Hematopoietic multipotent progenitor cell treated with erythropoietin and hydrocortisone succinate and interleukin-3 and kit ligand, for 6 days (in vitro differentiated cells): ENCODE measurements at regions not wholly inside any gene's neighbourhood (a gene's known extent, or its start where the extent isn't known, plus 50 kb on each side); places are given as distances from the start of the nearest gene placed in this dataset.
"Not testable (repeated sequence)": the region's sequence is repeated elsewhere in the genome, so short reads cannot be mapped to it uniquely, and the experiment has no call there.

Experiments
- DNase-seq: peaks from one replicate; pipeline ENCODE4 v3.0.0-alpha.2; 2015

DNA sequence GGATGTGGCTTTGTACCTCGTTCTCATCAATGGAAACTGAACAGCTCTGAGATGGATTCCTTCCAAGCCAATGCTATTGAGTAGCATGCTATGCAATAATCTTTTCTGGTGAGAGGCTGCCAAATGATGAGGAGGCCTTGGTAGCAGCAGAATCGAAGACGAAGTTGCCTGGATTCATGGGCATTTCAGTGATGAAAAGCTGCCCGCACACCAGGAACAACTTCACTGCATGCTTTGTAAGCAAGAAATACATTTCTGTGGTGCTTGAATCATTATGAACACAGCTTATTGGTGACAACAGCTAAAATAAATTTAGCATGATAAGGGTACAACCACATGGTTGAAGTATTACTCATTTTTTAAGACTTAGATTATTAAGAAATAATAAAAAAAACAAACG is 246.8 kb upstream of the ROBO1 start:
- no peak for DNase-seq

DNA sequence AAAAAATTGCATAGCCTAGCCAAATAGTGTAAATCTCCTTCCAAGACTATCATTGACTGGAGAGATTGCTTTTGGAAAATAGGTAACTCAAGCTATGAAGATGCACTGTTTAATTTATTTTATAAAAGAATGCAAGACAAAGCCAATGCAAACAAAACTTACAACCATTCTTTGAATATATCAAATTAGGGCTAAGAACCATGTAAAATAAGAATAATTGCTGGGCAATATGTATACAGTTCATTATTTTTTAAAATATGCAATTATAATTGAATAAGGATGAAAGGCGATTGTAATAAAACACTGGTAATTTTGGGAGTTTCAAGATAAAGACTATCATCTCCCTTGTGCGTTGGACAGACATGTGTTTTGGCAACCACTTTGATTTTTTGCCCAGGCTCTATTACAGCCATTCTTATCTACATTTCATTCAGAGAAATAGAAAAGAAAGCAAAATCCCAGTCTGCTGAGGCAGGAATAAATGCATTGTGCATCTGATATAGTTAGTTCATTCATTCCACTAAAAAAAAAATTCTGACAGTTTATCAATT is 242.3 kb upstream of the ROBO1 start:
- DNase-seq = no peak

DNA sequence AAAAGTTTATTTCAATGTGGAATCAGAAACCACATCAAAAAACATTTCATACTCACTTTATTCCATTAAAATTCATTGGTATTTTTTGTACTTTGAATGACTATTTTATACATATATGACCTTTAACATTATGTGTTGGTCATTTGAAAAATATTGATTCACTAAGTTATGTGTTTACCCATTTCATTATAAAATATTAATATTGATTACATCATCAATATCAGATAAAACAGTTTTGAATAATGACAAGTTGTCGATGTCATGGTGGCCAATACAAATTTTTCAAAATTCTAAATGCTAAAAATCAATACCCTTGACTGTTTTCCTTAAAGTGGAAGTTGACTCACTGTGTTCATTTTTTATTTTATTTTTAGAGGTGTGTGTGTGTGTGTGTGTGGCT is 239.7 kb upstream of the ROBO1 start:
- DNase-seq = no peak

DNA sequence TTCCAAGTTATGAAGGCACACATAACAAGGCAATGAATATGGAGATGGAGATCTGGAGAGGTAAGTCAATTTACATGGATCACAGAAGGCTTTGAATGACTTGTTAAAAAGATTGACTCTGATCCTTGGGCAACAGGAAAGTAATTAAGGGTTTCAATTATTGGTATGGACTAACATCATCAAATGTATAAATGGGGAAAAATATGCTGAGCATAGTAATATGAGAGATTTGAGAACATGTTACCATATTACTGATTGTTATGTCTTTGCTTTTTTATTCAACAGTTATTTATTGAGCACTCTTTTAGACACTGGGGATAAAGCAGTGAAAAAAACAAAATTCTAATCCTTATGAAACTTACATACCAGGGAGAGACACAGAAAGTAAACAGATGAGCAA is 238.5 kb upstream of the ROBO1 start:
- DNase-seq = no peak

DNA sequence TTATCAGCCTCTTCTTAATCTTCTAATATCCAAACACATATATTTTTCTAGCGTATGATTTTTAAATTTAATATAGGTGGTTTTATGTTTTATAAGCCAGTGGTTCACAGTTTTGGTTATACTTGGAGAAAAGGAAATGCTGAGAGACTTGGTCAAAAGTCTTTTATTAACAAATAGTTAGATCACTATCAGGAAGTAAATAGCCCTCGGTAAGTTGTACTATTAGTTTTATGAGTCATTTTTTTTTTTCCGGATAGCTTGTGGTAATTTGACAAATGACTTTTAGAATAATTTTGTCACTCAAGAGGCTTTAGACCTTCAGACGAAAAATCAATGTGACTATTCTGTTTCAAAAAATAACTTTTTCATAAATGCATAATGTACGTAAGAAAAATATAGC is 232.2 kb upstream of the ROBO1 start:
- DNase-seq = no peak

DNA sequence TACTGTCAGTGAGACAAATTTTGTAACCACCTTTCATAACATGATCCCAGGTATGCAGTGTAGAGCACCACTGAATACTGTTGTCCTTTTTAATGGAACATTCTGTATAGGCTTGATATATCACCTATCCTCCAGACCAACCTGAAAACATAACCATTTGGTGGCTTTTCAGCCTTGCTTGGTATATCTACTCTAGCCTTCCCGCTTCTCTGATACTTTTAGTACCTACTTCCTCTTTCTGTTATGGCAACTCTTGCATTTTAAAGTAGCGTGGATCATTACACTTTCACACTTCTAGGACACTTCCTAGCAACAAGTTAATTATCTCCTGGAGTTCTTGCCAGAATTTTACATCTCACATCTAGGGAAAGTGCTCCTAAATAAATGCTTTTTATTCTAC is 226.6 kb upstream of the ROBO1 start:
- DNase-seq = peak; percentile 1

DNA sequence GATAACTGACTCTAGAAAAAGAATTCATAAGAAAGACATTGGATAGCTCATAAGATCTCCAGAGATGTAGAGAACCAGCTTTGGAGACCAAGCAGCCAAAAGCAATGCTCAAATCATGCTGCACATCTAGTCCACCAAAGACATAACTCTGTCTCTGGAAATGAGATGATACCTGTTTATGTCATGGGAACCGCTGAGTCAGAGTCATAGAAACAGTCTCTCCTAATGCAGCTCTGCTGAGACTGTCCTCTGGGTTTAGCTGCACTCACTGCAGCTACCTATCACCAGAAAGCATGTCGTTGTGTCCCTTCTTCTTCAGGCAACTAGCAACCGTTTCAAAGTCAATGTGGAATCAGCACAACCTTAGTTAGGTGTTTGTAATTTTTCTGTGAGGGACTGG is 218.5 kb upstream of the ROBO1 start:
- DNase-seq = no peak

DNA sequence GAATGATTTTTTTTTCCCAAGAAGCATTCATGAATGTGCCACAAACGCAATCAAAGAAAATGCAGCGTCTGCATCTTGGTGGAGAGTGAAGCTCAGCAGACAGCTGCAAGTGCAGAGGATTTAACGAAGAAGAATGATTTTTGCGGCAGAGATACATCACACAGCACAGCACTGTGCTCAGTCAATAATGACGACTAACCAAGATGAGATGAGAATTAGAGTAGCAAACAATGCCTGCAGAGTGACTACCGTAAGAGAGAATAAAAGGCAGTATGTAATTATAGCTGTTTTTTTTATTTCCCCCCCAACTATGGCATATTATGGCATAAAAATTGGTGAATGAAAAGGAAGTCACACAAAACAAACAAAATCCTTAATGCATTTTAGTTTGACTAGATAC is 218.0 kb upstream of the ROBO1 start:
- no peak for DNase-seq

DNA sequence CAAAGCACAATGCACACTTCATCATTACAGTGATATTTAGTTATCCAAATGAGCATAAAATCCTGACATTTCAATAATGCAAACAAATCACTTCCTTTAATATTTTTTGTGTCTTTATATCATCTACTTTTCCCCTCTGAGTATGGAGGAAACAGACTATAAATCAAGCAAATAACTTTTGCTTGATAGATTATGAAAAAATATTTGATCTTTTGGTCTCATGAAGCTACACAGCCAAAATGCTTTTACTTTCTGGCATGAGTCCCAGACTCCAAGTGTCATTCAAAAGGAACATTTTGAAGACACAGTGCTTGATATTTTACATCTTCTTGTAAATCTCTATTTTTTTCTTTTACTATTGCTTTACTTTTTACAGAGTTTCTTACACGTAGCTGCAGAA is 215.3 kb upstream of the ROBO1 start:
- no peak for DNase-seq

DNA sequence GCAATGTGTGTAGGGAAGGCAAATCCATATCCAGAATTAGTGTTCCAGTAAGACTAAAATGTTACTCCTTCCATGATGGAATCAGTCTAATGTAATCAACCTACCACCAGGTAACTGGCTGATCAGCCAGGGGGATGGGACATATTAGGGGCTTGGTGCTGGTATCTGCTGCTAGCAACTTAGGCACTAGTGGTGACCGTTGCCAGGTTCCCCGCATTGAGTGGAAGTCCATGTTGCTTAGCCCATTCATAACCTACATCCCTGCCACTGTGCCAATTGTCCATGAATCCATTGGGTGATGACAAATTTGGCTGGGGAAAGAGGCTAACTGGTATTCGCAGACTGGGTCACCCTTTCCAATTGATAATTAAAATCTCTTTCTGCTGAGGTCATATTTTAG is 212.2 kb upstream of the ROBO1 start:
- DNase-seq = no peak

DNA sequence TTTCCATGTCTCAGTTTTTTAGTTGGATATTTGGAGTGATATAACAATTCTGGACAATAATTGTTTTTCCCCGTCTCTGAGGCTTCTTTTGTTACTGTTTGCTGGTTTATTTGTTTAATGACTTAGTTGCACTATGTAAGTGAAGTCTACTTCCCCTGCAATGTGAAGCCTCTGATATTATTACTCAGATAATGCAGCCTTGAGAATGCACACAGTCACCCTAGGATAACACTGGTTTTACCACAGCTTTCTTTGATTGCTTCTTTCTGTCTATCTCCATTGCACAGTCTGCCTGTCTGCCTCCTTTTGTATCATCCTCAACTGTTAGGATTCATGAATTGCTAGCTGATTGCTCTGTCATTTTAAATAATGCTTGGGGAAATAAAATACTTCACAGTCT is 208.7 kb upstream of the ROBO1 start:
- DNase-seq = no peak

DNA sequence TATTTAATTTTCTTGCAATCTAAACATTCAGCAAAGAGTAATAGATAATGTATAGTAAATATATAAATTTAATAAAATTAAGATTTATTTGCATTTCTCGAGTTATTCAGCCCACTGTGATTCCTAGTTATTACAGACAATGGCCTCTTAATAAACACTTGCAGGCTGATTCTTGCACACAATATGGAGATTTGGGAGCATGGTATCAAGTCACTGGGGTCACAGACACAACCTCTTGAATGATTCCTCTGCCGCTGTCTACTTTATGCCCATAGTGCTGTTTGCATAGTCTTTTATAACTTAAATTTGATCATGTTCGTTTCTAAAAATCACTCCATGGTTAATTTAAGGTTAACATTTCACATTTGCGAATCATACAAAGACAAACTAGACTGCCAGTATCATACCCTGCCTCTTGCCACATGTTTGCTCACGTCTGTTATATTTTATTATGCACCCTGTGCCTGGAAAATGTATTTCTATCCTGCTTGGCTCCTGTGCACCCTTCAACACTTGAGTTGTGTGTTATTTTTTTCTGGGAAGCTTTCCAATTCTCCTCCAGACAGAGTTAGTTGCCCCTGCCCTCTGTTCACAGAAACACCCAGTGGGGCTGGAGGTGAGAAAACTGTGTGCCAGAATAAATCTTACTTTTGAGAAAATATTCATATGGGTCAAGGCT is 206.3 kb upstream of the ROBO1 start:
- no peak for DNase-seq

DNA sequence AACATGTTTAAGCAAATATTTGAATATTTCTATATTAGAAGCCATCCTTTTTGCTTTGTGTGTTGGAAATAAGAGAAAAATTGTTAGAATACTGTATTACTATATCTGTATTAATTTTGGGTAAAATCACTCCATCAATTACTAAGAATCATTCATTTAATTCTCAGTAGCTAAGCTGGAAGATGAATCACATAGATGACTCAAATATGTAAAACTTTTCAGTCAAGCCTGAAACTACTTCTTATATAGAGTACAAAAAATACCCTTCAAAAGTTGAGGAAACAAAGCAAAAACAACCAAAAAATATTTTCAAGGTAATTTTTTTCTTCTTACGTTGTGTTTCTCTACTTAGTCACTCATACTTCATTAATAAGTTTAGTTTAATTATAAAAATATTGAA is 205.7 kb upstream of the ROBO1 start:
- DNase-seq = no peak

DNA sequence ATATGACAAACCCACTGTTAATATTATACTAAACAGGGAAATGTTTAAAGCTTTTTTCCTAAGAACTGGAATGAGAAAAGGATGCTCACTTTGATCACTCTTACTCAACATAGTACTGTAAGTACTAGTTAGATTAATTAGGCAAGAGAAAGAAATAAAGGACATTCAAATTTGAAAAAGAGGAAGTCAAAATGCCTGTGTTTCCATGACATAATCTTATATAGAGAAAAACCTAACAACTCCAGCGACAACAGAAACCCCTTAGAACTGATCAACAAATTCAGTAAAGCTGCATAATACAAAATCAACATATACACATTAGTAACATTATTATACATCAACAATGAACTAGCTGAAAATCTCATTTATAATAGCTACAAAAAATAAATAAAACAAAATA is 200.6 kb upstream of the ROBO1 start:
- DNase-seq = peak; percentile 1

DNA sequence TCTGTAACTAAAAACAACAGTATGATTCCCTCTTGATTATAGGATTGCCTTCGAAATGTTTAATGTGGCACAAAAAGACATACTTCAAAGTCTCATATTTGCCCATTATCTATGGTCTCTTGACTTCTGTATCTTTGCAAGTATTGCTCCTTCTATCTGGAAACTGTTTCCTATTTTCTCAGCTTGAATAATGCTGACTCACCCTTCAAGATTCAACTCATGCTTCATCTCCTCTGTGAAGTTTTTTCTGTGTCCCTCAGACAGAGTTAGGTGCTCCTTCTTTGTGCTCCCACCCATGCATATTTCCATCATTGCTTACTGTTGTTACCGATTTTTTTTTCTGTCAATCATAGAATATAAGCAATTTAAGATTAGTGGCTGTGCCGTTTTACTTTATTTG is 192.8 kb upstream of the ROBO1 start:
- no peak for DNase-seq

DNA sequence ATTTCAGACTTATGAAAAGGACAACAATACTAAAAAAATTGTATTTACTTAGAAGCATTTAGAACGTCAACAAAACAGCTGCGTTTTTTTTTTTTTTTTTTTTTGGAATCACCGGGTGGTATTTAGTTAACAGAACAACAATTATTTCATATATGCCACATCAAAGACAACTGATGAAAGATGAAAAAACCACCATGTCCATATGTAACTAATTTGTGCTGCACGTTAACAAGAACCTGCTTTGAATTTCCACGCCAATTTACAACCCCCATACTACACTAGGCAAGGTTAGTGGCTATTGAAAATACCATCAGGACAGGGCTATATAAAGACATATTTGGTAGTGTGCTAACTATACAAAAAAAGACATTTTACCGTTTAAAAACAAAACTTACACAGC is 189.3 kb upstream of the ROBO1 start:
- DNase-seq = no peak

DNA sequence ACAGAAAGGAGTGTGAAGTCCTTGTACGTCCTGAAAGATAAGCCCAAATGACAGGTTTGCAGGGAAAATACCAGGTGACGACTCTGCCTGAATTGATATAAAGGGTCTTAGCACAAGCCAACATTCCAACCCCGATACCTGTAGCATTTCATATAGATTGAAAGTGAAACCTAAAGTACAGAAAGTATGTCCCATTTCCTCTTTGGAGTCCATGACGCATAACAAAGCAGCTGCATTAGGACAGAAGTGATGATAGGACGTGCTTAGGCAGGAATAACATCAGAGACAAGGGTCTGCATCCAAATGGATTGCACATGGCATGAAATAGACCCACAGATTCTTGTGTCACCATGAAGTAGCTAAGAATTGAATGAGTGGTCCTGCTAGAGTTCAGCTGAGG is 187.0 kb upstream of the ROBO1 start:
- no peak for DNase-seq

DNA sequence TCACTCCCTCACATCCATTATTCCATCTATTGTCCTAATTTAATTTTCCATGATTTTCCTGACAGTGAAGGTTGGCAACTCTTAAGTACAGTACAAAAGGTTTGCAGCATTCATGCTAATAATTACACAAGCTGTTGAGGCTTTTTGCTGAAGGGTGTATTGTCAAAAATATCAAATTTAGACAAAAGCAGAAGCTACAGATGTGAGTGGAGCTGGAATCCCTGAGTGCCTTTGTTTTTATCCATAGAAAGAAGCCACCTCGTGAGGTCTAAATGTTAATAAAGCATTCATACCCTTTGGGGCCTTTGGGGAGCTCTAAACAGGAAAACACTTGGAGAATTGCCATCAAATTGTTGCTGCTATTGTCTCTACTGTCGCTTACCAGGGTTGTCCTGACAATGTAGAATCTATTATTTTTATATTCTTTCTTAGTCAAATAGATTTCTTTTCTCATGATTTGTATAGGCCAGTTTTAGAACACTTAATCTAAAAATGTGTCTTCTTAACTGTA is 185.8 kb upstream of the ROBO1 start:
- no peak for DNase-seq

DNA sequence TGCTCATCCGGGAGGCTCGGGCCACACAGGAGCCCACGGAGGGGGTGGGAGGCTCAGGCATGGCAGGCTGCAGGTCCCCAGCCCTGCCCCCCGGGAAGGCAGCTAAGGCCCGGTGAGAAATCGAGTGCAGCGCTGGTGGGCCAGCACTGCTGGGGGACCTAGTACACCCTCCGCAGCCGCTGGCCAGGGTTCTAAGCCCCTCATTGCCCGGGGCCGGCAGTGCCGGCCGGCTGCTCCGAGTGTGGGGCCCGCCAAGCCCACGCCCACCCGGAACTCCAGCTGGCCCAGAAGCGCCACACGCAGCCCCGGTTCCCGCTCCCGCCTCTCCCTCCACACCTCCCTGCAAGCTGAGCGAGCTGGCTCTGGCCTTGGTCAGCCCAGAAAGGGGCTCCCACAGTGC is 183.6 kb upstream of the ROBO1 start:
- not testable (repeated sequence) for DNase-seq

DNA sequence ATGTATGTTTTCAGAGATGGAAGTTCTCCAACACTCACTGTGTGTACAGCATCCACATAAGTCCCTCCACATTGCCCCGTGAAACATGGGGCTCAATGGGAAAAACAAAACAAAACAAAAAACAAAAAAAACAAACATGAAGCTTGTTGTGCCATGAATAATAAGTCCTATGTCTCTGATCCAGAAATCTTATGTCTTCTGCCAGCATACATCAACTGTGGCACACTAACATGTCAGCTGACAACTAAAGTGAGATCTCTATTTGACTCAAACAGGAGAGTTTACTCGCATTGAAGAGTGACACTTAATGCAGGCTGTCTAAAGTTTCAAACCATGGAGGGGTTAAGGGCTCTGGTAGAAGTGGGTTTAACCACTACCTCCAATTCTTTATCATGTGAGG is 180.2 kb upstream of the ROBO1 start:
- DNase-seq = no peak

DNA sequence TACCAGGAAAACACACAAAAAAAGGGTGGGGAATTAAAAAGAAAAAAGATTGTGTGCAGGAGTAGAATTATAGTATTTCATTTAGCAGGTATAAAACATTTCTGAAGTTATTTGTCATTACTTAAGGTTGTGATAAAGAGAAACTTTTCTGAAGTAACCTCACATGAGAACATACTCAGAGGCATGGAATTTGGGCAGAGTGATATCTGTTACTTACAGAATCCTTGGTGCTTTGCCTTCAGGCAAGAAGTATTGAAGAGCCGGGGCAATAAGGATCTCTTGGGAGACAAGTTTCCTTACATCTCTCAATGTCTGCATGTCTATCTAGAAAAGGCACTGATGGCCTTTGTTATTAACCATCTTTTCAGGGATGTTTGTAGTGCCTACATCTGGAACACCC is 179.7 kb upstream of the ROBO1 start:
- DNase-seq = no peak

DNA sequence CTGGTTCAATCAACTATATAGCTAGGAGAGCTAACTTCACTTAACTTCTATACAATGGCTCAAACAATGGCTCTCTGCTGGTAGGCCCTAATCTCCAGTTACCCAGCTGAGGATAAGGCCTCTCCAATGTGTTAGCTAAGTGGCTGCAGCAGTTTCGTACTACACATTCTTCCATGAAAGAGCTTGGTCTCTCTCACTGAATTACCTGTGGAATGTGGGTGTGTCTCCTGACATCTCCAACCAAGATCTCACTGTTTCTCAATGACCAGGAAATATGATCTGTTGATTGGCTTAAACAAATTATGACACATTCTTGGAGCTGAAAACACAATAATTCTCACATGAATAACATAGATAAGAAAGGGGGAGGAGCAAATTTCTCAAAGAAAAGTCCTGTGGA is 169.8 kb upstream of the ROBO1 start:
- DNase-seq = no peak

DNA sequence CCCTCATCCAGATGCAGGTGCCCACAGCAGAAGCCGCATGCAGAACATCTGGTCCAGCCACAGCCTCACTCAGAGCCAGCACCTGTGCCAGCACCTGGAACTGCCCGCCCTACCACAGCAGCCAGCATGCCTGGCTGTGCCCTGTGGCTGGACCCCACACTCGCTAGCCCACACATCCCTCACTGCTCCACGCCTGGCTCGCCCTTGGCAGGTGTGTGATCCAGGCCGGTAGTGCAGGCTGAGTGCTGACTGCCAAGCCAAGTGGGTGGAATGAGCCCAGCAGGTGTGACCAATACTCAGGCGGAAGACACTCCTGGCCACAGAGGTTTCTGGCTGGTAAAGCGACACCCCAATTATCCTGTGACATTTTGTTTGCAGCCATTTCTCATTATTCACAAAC is 162.4 kb upstream of the ROBO1 start:
- no peak for DNase-seq

DNA sequence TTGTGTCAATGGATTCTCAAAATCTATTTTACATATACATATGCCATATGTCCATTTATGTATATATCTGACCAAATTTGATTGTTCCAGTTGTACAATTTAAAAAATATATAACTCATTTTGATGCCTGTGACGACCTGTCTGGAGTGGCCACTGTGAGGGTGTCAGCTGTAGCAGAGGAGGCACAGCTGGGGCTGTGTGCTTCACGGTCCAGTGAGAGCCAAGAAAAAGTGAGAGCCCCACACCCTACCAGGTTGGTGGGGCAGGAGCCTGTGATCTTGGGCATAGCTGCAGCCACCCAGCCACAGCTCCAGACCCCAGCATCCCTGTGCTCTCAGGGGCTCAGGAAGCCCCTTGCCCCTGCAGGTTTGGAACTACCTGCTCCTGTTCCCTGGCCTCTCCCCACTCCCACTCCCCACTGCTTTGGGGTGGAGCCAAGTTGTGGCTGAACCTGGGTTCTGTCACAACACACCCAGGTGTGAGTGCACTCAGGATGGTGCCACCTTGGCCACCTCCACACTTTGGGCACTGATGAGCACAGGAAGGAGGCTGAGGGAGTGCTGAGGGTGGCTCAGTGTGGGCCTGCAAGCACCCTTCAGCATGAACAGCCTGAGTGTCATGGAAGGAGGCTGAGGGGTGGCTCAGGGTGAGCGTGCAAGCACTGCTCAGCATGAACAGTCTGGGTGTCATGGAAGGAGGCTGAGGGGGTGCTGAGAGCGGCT is 161.1 kb upstream of the ROBO1 start:
- no peak for DNase-seq

DNA sequence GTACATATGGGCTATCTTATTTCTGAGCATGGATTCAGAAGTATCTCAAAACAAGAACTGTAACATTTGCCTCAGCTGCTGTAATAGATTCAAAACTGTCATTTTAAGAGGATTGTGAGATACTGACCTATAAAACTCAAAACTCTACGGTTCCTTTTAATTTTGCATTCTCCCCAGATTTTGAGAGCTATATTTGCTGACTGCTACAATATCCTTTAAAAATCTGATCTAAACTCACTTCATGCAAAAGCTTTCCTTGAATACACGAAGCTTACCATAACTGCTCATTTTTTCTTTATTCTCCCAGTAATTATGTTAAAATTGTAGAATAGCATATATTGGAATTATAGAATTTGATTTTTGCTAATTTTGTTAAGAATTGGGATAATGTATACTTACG is 158.7 kb upstream of the ROBO1 start:
- DNase-seq = no peak
